Trophoblast cell (in vitro differentiated cells and primary cell): ENCODE measurements at regions not wholly inside any gene's neighbourhood (a gene's known extent, or its start where the extent isn't known, plus 50 kb on each side); places are given as distances from the start of the nearest gene placed in this dataset.
"Not testable (repeated sequence)": the region's sequence is repeated elsewhere in the genome, so short reads cannot be mapped to it uniquely, and the experiment has no call there.

Experiments
- DNase-seq, 2 donors: peaks; one replicate each; pipeline ENCODE4 v3.0.0-alpha.2; 2016
- H2AFZ ChIP-seq: 2 replicates; pipeline ENCODE4 v1.6.1; 2013; ENCODE audit warnings: low read length, moderate library complexity, mild to moderate bottlenecking; ENCODE audit not compliant: insufficient read depth, poor library complexity
- H2AK5ac ChIP-seq: 2 replicates; pipeline ENCODE4 v1.6.1; 2013; ENCODE audit warnings: mild to moderate bottlenecking, low read length
- H2BK120ac ChIP-seq: 2 replicates; pipeline ENCODE4 v1.6.1; 2013; ENCODE audit warnings: low read length, mild to moderate bottlenecking, moderate library complexity; ENCODE audit not compliant: insufficient read depth, poor library complexity
- H2BK12ac ChIP-seq: 2 replicates; pipeline ENCODE4 v1.6.1; 2013; ENCODE audit warnings: mild to moderate bottlenecking, low read length, moderate library complexity
- H2BK5ac ChIP-seq: 2 replicates; pipeline ENCODE4 v1.6.1; 2013; ENCODE audit warnings: low read length, low read depth, moderate library complexity, mild to moderate bottlenecking; ENCODE audit not compliant: poor library complexity
- H3K14ac ChIP-seq: 2 replicates; pipeline ENCODE4 v1.6.1; 2013; ENCODE audit warnings: mild to moderate bottlenecking, low read length
- H3K18ac ChIP-seq: 2 replicates; pipeline ENCODE4 v1.6.1; 2013; ENCODE audit warnings: mild to moderate bottlenecking, low read length
- H3K23ac ChIP-seq: 2 replicates; pipeline ENCODE4 v1.6.1; 2013; ENCODE audit warnings: low read length
- H3K27ac ChIP-seq: 2 replicates; pipeline ENCODE4 v1.5.1; 2013; ENCODE audit warnings: low read depth, mild to moderate bottlenecking, inconsistent platforms, low read length, moderate library complexity
- H3K27me3 ChIP-seq: 2 replicates; pipeline ENCODE4 v1.6.1; 2013; ENCODE audit warnings: inconsistent platforms, mild to moderate bottlenecking, low read length, moderate library complexity; ENCODE audit not compliant: insufficient read depth
- H3K36me3 ChIP-seq, 2 experiments: 1 replicate in 1 of 2; 2 replicates in 1 of 2; pipeline ENCODE4 v1.6.1; 2013; ENCODE audit warnings: low read length in 2 of 2, mild to moderate bottlenecking in 2 of 2, moderate library complexity in 1 of 2; ENCODE audit not compliant: insufficient read depth in 2 of 2, control insufficient read depth in 1 of 2
- H3K4ac ChIP-seq: 2 replicates; pipeline ENCODE4 v1.6.1; 2013; ENCODE audit warnings: low read depth, mild to moderate bottlenecking, low read length, moderate library complexity
- H3K4me1 ChIP-seq, 2 experiments: 1 replicate in 1 of 2; 2 replicates in 1 of 2; pipeline ENCODE4 v1.6.1; 2013; ENCODE audit warnings: low read length in 2 of 2, mild to moderate bottlenecking in 2 of 2, moderate library complexity in 1 of 2; ENCODE audit not compliant: insufficient read depth in 2 of 2, control insufficient read depth in 1 of 2
- H3K4me2 ChIP-seq: 2 replicates; pipeline ENCODE4 v1.6.1; 2013; ENCODE audit warnings: inconsistent platforms, mild to moderate bottlenecking, low read length, moderate library complexity
- H3K4me3 ChIP-seq: 2 replicates; pipeline ENCODE4 v1.5.1; 2013; ENCODE audit warnings: mild to moderate bottlenecking, low read depth, low read length, inconsistent platforms
- H3K79me1 ChIP-seq: one replicate; pipeline ENCODE4 v1.6.1; 2013; ENCODE audit warnings: low read length
- H3K79me2 ChIP-seq: 2 replicates; pipeline ENCODE4 v1.6.1; 2013; ENCODE audit warnings: low read length, mild to moderate bottlenecking; ENCODE audit not compliant: control insufficient read depth, insufficient read depth, poor library complexity
- H3K9ac ChIP-seq: 2 replicates; pipeline ENCODE4 v1.6.1; 2013; ENCODE audit warnings: mild to moderate bottlenecking, low read length
- H3K9me3 ChIP-seq: 2 replicates; pipeline ENCODE4 v1.6.1; 2013; ENCODE audit warnings: low read depth, mild to moderate bottlenecking, control low read depth, inconsistent platforms, low read length; ENCODE audit not compliant: insufficient read depth
- H4K12ac ChIP-seq: 2 replicates; pipeline ENCODE4 v1.6.1; 2013; ENCODE audit warnings: low read depth, mild to moderate bottlenecking, low read length, moderate library complexity
- H4K8ac ChIP-seq: 2 replicates; pipeline ENCODE4 v1.6.1; 2013; ENCODE audit warnings: low read depth, mild to moderate bottlenecking, low read length, moderate library complexity
- H4K91ac ChIP-seq: one replicate; pipeline ENCODE4 v1.6.1; 2013; ENCODE audit warnings: low read depth, mild to moderate bottlenecking, low read length, moderate library complexity
- WGBS: extraction: QIAGEN DNeasy Blood & Tissue Kit; methylation state at CpG from one replicate; pipeline ENCODE4 v1.1.7; 2013; ENCODE audit warnings: missing lambda C conversion rate; ENCODE audit not compliant: insufficient read length, insufficient coverage; ENCODE audit errors: extremely low coverage; 5-methylcytosine and 5-hydroxymethylcytosine counted together

DNA sequence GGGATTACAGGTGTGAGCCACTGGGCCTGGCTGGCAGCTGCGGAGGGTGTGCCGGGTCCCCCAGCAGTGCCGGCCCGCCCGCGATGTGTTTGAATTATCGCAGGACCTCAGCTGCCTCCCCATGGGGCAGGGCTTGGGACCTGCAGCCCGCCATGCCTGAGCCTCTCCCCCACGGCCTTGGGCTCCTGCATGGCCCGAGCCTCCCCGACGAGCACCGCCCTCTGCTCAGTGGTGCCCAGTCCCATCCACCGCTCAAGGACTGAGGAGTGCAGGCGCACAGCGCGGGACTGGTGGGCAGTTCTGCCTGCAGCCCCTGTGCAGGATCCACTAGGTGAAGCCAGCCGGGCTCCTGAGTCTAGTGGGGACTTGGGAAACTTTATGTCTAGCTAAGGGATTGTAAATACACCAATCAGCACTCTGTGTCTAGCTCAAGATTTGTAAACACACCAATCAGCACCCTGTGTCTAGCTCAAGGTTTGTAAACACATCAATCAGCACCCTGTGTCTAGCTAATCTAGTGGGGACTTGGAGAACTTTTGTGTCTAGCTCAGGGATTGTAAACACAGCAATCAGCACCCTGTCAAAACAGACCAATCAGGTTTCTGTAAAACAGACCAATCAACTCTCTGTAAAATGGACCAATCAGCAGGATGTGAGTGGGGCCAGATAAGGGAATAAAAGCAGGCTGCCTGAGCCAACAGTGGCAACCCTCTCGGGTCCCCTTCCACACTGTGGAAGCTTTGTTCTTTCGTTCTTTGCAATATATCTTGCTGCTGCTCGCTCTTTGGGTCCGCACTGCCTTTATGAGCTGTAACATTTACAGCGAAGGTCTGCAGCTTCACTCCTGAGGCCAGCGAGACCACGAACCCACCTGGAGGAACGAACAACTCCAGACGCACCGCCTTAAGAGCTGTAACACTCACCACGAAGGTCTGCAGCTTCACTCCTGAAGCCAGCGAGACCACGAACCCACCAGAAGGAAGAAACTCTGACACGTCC lies 287.8 kb downstream of the ALG10 start:
- H3K23ac ChIP-seq, H3K79me1 ChIP-seq, DNase-seq: not testable (repeated sequence)

DNA sequence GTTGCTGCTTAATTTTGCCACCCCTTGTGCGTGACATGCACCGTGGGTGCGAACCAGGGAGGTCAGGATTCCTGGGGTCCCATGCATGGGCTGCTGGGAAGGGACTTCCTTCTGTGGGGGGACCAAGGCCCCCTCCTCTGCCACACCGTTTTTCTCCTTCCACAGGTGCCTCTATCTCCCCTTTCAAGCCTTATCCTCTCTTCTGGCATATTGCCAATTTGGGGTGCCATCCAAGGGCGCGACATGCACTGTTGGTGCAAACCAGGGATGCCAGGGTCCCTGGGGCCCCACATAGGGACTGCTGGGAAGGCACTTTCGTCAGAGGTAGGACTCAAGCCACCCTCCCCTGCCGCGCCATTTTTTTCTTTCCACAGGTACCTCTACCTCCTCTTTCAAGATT lies 289.0 kb downstream of the ALG10 start:
- no peak overlapping the region for H3K4me3 ChIP-seq
- H3K23ac ChIP-seq = no peak overlapping the region
- no peak overlapping the region for H4K91ac ChIP-seq
- no peaks in the 10 kb centered on the region for H3K79me2 ChIP-seq
- no peak overlapping the region for H3K4me2 ChIP-seq
- no peak overlapping the region for H2BK120ac ChIP-seq
- H3K14ac ChIP-seq = no peak overlapping the region
- no peak overlapping the region for H3K9ac ChIP-seq
- DNase-seq = no peak
- no peaks in the 10 kb centered on the region for H3K4me1 ChIP-seq
- no peak overlapping the region for H2AFZ ChIP-seq
- no peak overlapping the region for H4K8ac ChIP-seq
- no peak overlapping the region for H4K12ac ChIP-seq
- H3K79me1 ChIP-seq = no peaks in the 10 kb centered on the region
- H3K27ac ChIP-seq = no peak overlapping the region
- no peaks in the 10 kb centered on the region for H3K36me3 ChIP-seq
- peaks cover 92% of the 10 kb centered on the region for H3K9me3 ChIP-seq
- no peak overlapping the region for H2BK12ac ChIP-seq
- WGBS = no CpG with 5 or more reads among the region's 9 CpGs
- no peak overlapping the region for H3K18ac ChIP-seq
- no peak overlapping the region for H3K4ac ChIP-seq
- no peaks in the 10 kb centered on the region for H3K27me3 ChIP-seq
- H2AK5ac ChIP-seq = no peak overlapping the region
- no peak overlapping the region for H2BK5ac ChIP-seq

More for the DNA sequence above, 287.8 kb downstream of the ALG10 start:
- H3K36me3 ChIP-seq, H2AFZ ChIP-seq, H2BK120ac ChIP-seq, H3K4me2 ChIP-seq, H4K8ac ChIP-seq, H3K9ac ChIP-seq, H3K4ac ChIP-seq, H4K91ac ChIP-seq, H3K14ac ChIP-seq, H2AK5ac ChIP-seq, H3K27ac ChIP-seq, H2BK12ac ChIP-seq, H3K4me1 ChIP-seq, H2BK5ac ChIP-seq, H3K18ac ChIP-seq, H4K12ac ChIP-seq, H3K4me3 ChIP-seq, H3K79me2 ChIP-seq, H3K27me3 ChIP-seq: not testable (repeated sequence)
- WGBS = no CpG with 5 or more reads among the region's 32 CpGs
- H3K9me3 ChIP-seq = peaks cover 92% of the 10 kb centered on the region

DNA sequence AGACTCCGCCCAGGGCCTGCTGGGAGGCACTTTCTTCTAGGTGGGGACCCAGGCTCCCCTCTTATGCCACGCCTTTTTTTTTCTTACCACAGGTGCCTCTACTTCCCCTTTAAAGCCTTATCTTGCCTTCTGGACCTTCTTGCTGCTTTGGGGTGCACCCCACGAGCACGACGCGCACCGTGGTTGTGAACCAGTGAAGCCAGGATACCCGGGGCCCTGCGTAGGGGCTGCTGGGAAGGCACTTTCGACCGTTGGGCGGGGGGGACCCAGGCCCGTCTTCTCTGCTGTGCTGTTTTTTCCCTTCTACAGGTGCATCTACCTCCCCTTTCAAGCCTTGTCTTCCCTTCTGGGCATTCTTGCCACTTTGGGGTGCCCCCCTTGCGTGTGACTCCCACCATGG lies 305.4 kb downstream of the ALG10 start:
- no peak overlapping the region for H4K91ac ChIP-seq

DNA sequence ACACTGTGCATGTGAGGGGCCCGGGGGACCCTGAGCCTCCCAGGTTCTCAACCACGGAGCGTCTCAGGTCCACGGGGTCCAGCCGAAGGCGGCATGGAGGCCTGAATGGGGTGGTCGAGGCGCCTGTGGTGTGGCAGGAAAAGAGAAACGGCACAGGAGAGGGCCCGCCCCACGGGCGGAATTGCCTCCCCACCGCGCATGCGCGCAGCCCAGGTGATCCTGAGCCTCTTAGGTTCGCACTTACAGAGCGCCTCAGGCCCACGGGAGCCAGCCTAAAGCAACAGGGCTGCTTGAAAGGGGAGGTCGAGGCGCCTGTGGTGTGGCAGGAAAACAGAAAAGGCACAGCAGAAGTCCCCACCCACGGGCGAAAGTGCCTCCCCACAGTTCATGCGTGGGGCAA lies 311.0 kb downstream of the ALG10 start:
- Histone ChIP-seq H3K14ac (no peak overlapping the region), H4K8ac (no peak overlapping the region), H3K4me2 (no peak overlapping the region), H3K9ac (no peak overlapping the region), H3K36me3 (no peaks in the 10 kb centered on the region), H3K4ac (no peak overlapping the region), H3K4me1 (no peaks in the 10 kb centered on the region), H2BK12ac (no peak overlapping the region), H2BK120ac (no peak overlapping the region), H3K27ac (no peak overlapping the region), H2AK5ac (no peak overlapping the region), H3K79me2 (no peaks in the 10 kb centered on the region), H2BK5ac (no peak overlapping the region), H3K23ac (no peak overlapping the region), H3K18ac (no peak overlapping the region), H2AFZ (no peak overlapping the region), H3K4me3 (no peak overlapping the region), H3K79me1 (no peaks in the 10 kb centered on the region), H4K12ac (no peak overlapping the region), H3K27me3 (no peaks in the 10 kb centered on the region), H3K9me3 (peaks cover 98% of the 10 kb centered on the region), H4K91ac (no peak overlapping the region)
- no peak for DNase-seq
- WGBS = no CpG with 5 or more reads among the region's 24 CpGs

More for the DNA sequence above, 305.4 kb downstream of the ALG10 start:
- no peak overlapping the region for H2AK5ac ChIP-seq
- no peak overlapping the region for H4K12ac ChIP-seq
- no peak overlapping the region for H2AFZ ChIP-seq
- H3K9me3 ChIP-seq = peaks cover 99% of the 10 kb centered on the region
- DNase-seq = no peak
- no peak overlapping the region for H3K4ac ChIP-seq
- H3K27me3 ChIP-seq = no peaks in the 10 kb centered on the region
- no peaks in the 10 kb centered on the region for H3K79me2 ChIP-seq
- H4K8ac ChIP-seq = no peak overlapping the region
- H3K4me2 ChIP-seq = no peak overlapping the region
- no CpG with 5 or more reads among the region's 14 CpGs for WGBS
- no peak overlapping the region for H3K27ac ChIP-seq
- no peak overlapping the region for H2BK12ac ChIP-seq
- no peak overlapping the region for H2BK5ac ChIP-seq
- no peaks in the 10 kb centered on the region for H3K4me1 ChIP-seq
- no peaks in the 10 kb centered on the region for H3K36me3 ChIP-seq
- no peaks in the 10 kb centered on the region for H3K79me1 ChIP-seq
- H3K9ac ChIP-seq = no peak overlapping the region
- H3K14ac ChIP-seq = no peak overlapping the region
- H2BK120ac ChIP-seq = no peak overlapping the region
- no peak overlapping the region for H3K4me3 ChIP-seq
- H3K23ac ChIP-seq = no peak overlapping the region
- H3K18ac ChIP-seq = no peak overlapping the region
